Heart left ventricle (tissue), 13 donors: ENCODE measurements at regions not wholly inside any gene's neighbourhood (a gene's known extent, or its start where the extent isn't known, plus 50 kb on each side); places are given as distances from the start of the nearest gene placed in this dataset.

ENCODE experiments used
- CTCF ChIP-seq, 12 donors: fragments of 200-600 bp; sonication (generic) in 4 of 12; IDR thresholded peaks; one replicate each; pipeline versions ENCODE4 v1.5.0 to v1.8.0; 2018 to 2022; ENCODE audit warnings: antibody characterized with exemption in 12 of 12, mild to moderate bottlenecking in 5 of 12
- POLR2A ChIP-seq, 2 donors: fragments of 450-650 bp; IDR thresholded peaks; one replicate each; pipeline ENCODE4 v1.6.1; 2017; ENCODE audit warnings: antibody characterized with exemption in 2 of 2, mild to moderate bottlenecking in 2 of 2, moderate library complexity in 2 of 2
- donor health status: ischemic (EF 13 %, LVEDD 7.1; RV severe dilation, severe dysfunction).
- donor health status: DM: no; HTN: yes; CAD: no.
- donor health status: DM: no; HTN: no; CAD: no.
- donor health status: ischemic (EF 25% LVEDD 6.9; RV normal size, moderate dysfunction).
- donor health status: ischemic (EF 25% LVEDD 5.7; RV mildly dilated, moderate dysfunction).
- donor health status: ischemic (EF 35%, LVEDD 5.7; RV mildly dilated, moderate dysfunction).
- donor health status: nonischemic (EF 11% LVEDD 7.7; RV severe dilation, severe dysfunction).
- donor health status: DM: yes; HTN: yes; CAD: no.
- donor health status: PGD.
- donor health status: ischemic (EF 29% LVEDD 5.4; RV normal size, mild dysfunction).
- donor health status: nonischemic (EF 23%, LVEDD 6.1; RV moderate dilation, normal function).

GRCh38 chr2:147660680-147661079 is 184.1 kb upstream of the ACVR2A start:
- TF ChIP-seq CTCF (IDR thresholded peaks at IDR 0.05) (no peak), POLR2A (IDR thresholded peaks at IDR 0.05) (no peak)
